HCT116 (cell line): ENCODE measurements at regions not wholly inside any gene's neighbourhood (a gene's known extent, or its start where the extent isn't known, plus 50 kb on each side); places are given as distances from the start of the nearest gene placed in this dataset.

ENCODE experiments used
- EGR1 ChIP-seq: IDR thresholded peaks from 2 replicates; pipeline ENCODE4 v1.6.1; 2012; ENCODE audit warnings: low read depth
- ELF1 ChIP-seq: IDR thresholded peaks from 2 replicates; pipeline ENCODE4 v1.6.1; 2012; ENCODE audit warnings: low read depth, borderline replicate concordance
- EZH2 ChIP-seq: fragments of 200-600 bp; sonication (generic); IDR thresholded peaks from 2 replicates; pipeline ENCODE4 v1.6.1; 2017; ENCODE audit warnings: antibody characterized with exemption, mixed run types
- JUND ChIP-seq: IDR thresholded peaks from 2 replicates; pipeline ENCODE4 v1.6.1; 2012
- MAX ChIP-seq: IDR thresholded peaks from 2 replicates; pipeline ENCODE4 v1.6.1; 2012
- POLR2A ChIP-seq: IDR thresholded peaks from 2 replicates; pipeline ENCODE4 v1.7.0; 2011; ENCODE audit warnings: borderline replicate concordance; ENCODE audit not compliant: insufficient read depth, insufficient read length; ENCODE audit errors: extremely low read depth
- RAD21 ChIP-seq: IDR thresholded peaks from 2 replicates; pipeline ENCODE4 v1.6.1; 2012; ENCODE audit warnings: low read depth, mild to moderate bottlenecking
- SRF ChIP-seq: IDR thresholded peaks from 2 replicates; pipeline ENCODE4 v1.6.1; 2012; ENCODE audit warnings: low read depth
- ZNF274 ChIP-seq: fragments of 200-500 bp; sonication (Bioruptor generic); IDR thresholded peaks from 2 replicates; pipeline ENCODE4 v1.6.1; 2014; ENCODE audit warnings: mild to moderate bottlenecking, low read depth, low read length, inconsistent platforms
- TF ChIP-seq, protein P1 (sequence below), 3 experiments: fragments of 200-600 bp in 1 of 3; sonication (generic) in 1 of 3; IDR thresholded peaks in 2 of 3; conservative IDR thresholded peaks in 1 of 3; 2 replicates each; pipeline ENCODE4 v1.5.1; 2012 to 2017; ENCODE audit warnings: low read depth in 2 of 3, low read length in 2 of 3, antibody characterized with exemption in 1 of 3, borderline replicate concordance in 1 of 3, control low read depth in 1 of 3, mild to moderate bottlenecking in 1 of 3, mixed read lengths in 1 of 3, mixed run types in 1 of 3, moderate library complexity in 1 of 3; ENCODE audit not compliant: insufficient read depth in 1 of 3

- TF ChIP-seq RAD21 (no peak), EGR1 (no peak), ZNF274 (no peak), JUND (no peak), SRF (no peak), POLR2A (no peak), EZH2 (no peak), ELF1 (no peak), MAX (no peak)
- TF ChIP-seq, protein P1, sequence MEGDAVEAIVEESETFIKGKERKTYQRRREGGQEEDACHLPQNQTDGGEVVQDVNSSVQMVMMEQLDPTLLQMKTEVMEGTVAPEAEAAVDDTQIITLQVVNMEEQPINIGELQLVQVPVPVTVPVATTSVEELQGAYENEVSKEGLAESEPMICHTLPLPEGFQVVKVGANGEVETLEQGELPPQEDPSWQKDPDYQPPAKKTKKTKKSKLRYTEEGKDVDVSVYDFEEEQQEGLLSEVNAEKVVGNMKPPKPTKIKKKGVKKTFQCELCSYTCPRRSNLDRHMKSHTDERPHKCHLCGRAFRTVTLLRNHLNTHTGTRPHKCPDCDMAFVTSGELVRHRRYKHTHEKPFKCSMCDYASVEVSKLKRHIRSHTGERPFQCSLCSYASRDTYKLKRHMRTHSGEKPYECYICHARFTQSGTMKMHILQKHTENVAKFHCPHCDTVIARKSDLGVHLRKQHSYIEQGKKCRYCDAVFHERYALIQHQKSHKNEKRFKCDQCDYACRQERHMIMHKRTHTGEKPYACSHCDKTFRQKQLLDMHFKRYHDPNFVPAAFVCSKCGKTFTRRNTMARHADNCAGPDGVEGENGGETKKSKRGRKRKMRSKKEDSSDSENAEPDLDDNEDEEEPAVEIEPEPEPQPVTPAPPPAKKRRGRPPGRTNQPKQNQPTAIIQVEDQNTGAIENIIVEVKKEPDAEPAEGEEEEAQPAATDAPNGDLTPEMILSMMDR (IDR thresholded peaks at IDR 0.05 in 2 of 3, conservative IDR thresholded peaks at IDR 0.05 in 1 of 3; ENCODE audit: borderline replicate concordance in 1 of 3, insufficient read depth in 1 of 3, low read depth in 2 of 3, low read length in 2 of 3), result no peak
These were observed 530.2 kb downstream of the PTPRC start for GRCh38 chr1:199168888-199169585.
